Body of pancreas (tissue), 4 donors: ENCODE measurements at regions not wholly inside any gene's neighbourhood (a gene's known extent, or its start where the extent isn't known, plus 50 kb on each side); places are given as distances from the start of the nearest gene placed in this dataset.

ENCODE experiments used
- POLR2A ChIP-seq, 3 donors: fragments of 450-650 bp; IDR thresholded peaks; one replicate each; pipeline ENCODE4 v1.6.1; 2016; ENCODE audit warnings: antibody characterized with exemption in 3 of 3, mild to moderate bottlenecking in 2 of 3
- TF ChIP-seq, protein P1 (sequence below), 7 experiments: fragments of 450-650 bp in 4 of 7; fragments of 200-600 bp in 3 of 7; sonication (generic) in 3 of 7; IDR thresholded peaks; one replicate each; pipeline ENCODE4 v1.5.1; 2016 to 2019; ENCODE audit warnings: antibody characterized with exemption in 7 of 7

DNA sequence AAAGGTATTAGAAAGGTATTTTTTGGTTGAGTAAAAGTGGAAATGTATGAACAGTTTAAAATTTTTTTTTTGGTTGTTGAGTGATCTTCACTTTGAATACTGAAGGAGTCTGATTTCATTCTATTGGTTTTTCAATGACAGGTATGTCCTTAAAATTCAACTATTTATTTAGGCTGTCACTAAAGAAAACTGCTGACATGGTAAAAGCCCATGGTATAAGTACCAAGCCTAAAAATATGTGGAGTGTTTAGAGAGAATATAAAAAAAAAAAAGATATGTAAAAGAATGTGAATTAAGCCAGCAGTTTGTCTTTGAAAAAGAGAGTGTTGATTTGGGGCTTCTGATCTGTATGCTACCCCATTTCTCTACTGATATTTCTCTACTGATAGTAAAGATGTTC, 90.3 kb upstream of the SUCLG2 start:
- TF ChIP-seq, protein P1, sequence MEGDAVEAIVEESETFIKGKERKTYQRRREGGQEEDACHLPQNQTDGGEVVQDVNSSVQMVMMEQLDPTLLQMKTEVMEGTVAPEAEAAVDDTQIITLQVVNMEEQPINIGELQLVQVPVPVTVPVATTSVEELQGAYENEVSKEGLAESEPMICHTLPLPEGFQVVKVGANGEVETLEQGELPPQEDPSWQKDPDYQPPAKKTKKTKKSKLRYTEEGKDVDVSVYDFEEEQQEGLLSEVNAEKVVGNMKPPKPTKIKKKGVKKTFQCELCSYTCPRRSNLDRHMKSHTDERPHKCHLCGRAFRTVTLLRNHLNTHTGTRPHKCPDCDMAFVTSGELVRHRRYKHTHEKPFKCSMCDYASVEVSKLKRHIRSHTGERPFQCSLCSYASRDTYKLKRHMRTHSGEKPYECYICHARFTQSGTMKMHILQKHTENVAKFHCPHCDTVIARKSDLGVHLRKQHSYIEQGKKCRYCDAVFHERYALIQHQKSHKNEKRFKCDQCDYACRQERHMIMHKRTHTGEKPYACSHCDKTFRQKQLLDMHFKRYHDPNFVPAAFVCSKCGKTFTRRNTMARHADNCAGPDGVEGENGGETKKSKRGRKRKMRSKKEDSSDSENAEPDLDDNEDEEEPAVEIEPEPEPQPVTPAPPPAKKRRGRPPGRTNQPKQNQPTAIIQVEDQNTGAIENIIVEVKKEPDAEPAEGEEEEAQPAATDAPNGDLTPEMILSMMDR (IDR thresholded peaks at IDR 0.05), result no peak
- no peak for TF ChIP-seq POLR2A (IDR thresholded peaks at IDR 0.05)
